Endothelial cell of umbilical vein (primary cell): ENCODE measurements at regions not wholly inside any gene's neighbourhood (a gene's known extent, or its start where the extent isn't known, plus 50 kb on each side); places are given as distances from the start of the nearest gene placed in this dataset.

Experiments used
- EZH2 ChIP-seq: IDR thresholded peaks from 2 replicates; pipeline ENCODE4 v1.6.1; 2012; ENCODE audit warnings: borderline replicate concordance, low read depth, mild to moderate bottlenecking, moderate library complexity, low read length, inconsistent platforms; ENCODE audit not compliant: severe bottlenecking
- GATA2 ChIP-seq: IDR thresholded peaks from 2 replicates; pipeline ENCODE4 v1.7.0; 2011; ENCODE audit warnings: low read depth, mild to moderate bottlenecking, moderate library complexity, mixed read lengths, low read length; ENCODE audit not compliant: insufficient read length, insufficient read depth
- JUN ChIP-seq: IDR thresholded peaks from 2 replicates; pipeline ENCODE4 v1.6.1; 2011; ENCODE audit warnings: borderline replicate concordance, low read depth; ENCODE audit not compliant: insufficient read length, insufficient read depth
- MAX ChIP-seq: IDR thresholded peaks from 2 replicates; pipeline ENCODE4 v1.6.1; 2011; ENCODE audit not compliant: insufficient read depth, insufficient read length
- MYC ChIP-seq: IDR thresholded peaks from one replicate; pipeline ENCODE4 v1.6.1; 2011; ENCODE audit warnings: mild to moderate bottlenecking, low read depth, low read length
- POLR2A ChIP-seq: IDR thresholded peaks from 2 replicates; pipeline ENCODE4 v1.6.1; 2012; ENCODE audit warnings: low read depth, mild to moderate bottlenecking, control low read depth, low read length
- POLR2AphosphoS5 ChIP-seq: IDR thresholded peaks from 2 replicates; pipeline ENCODE4 v1.6.1; 2012; ENCODE audit warnings: low read depth, mild to moderate bottlenecking, control low read depth, low read length, moderate library complexity; ENCODE audit not compliant: insufficient read depth
- TF ChIP-seq, protein P1 (sequence below), 2 donors: IDR thresholded peaks; 1 replicate in 1 of 2; 2 replicates in 1 of 2; pipeline ENCODE4 v1.5.1; 2011; ENCODE audit warnings: low read length in 2 of 2, mild to moderate bottlenecking in 2 of 2, moderate library complexity in 2 of 2, control low read depth in 1 of 2, inconsistent platforms in 1 of 2, low read depth in 1 of 2; ENCODE audit not compliant: insufficient read depth in 1 of 2; ENCODE audit errors: extremely low read depth in 1 of 2

DNA sequence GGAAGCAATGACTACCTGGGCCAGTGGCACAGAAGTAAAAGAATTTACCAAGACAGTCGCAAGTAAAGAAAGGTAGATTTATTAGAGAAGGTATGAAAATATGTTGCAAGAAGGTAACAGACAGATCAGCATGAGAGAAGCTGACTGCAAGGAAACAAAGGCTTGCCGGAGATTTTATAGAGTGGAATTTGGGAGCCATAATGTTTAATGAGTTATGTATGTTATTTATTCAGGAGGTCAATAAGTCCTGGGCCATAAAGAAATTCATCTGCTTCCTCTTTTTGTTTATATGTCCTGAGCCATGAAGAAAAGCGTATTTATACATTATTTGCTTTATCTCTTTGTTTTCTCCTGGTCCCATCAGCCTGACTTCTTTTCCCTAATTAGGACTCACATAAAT lies 423.6 kb downstream of the PTH2R start:
- TF ChIP-seq EZH2: no peak
- TF ChIP-seq, protein P1, sequence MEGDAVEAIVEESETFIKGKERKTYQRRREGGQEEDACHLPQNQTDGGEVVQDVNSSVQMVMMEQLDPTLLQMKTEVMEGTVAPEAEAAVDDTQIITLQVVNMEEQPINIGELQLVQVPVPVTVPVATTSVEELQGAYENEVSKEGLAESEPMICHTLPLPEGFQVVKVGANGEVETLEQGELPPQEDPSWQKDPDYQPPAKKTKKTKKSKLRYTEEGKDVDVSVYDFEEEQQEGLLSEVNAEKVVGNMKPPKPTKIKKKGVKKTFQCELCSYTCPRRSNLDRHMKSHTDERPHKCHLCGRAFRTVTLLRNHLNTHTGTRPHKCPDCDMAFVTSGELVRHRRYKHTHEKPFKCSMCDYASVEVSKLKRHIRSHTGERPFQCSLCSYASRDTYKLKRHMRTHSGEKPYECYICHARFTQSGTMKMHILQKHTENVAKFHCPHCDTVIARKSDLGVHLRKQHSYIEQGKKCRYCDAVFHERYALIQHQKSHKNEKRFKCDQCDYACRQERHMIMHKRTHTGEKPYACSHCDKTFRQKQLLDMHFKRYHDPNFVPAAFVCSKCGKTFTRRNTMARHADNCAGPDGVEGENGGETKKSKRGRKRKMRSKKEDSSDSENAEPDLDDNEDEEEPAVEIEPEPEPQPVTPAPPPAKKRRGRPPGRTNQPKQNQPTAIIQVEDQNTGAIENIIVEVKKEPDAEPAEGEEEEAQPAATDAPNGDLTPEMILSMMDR (IDR thresholded peaks at IDR 0.05; ENCODE audit: extremely low read depth in 1 of 2, insufficient read depth in 1 of 2, low read depth in 1 of 2, low read length in 2 of 2): no peak
- TF ChIP-seq JUN: no peak
- no peak for TF ChIP-seq POLR2A
- no peak for TF ChIP-seq POLR2AphosphoS5
- no peak for TF ChIP-seq MAX
- TF ChIP-seq GATA2: no peak
- TF ChIP-seq MYC: no peak
